ENCODE measurements at regions not wholly inside any gene's neighbourhood (a gene's known extent, or its start where the extent isn't known, plus 50 kb on each side); places are given as distances from the start of the nearest gene placed in this dataset.

- H3K27me3 Mint-ChIP-seq (ENCODE audit: low read depth): no peaks in the 10 kb centered on the region
- no peak overlapping the region for H3T11ph ChIP-seq (ENCODE audit: low read length)
- no peaks in the 10 kb centered on the region for H3K79me2 ChIP-seq (ENCODE audit: insufficient read depth, low read length)
- H3K27ac Mint-ChIP-seq: no peak overlapping the region; a peak in 1 of 7 replicates
- H4K8ac ChIP-seq (replicated peaks; ENCODE audit: insufficient read length, low read depth, low read length): no peak overlapping the region
- DNase-seq: no peak
- H3K56ac ChIP-seq (ENCODE audit: insufficient read length, low read depth, low read length): no peak overlapping the region
- H2BK12ac ChIP-seq (ENCODE audit: insufficient read length, low read depth, low read length): no peak overlapping the region
- H3K18ac ChIP-seq (ENCODE audit: insufficient read length, low read depth, low read length): no peak overlapping the region
- H3K4me3 Mint-ChIP-seq: no peak overlapping the region
- no peak overlapping the region for H3K9ac ChIP-seq (ENCODE audit: extremely low read depth, insufficient read length, low read length)
- H3K27me3 ChIP-seq (ENCODE audit: insufficient read depth, low read length): no peaks in the 10 kb centered on the region
- H2BK15ac ChIP-seq (ENCODE audit: low read depth, low read length): no peak overlapping the region
- peaks cover 6 to 13% of the 10 kb centered on the region in 2 experiments for H3K9me3 Mint-ChIP-seq
- H3K79me1 ChIP-seq (ENCODE audit: insufficient read depth, low read depth, low read length, poor library complexity, severe bottlenecking): no peaks in the 10 kb centered on the region
- H2AFZ ChIP-seq (ENCODE audit: low read length): no peak overlapping the region
- no peak overlapping the region for H3K4me2 ChIP-seq (ENCODE audit: insufficient read depth, insufficient read length, low read length)
- no peaks in the 10 kb centered on the region for H3K23me2 ChIP-seq (ENCODE audit: insufficient read length, low read depth, low read length, poor library complexity, severe bottlenecking)
- H3K36me3 Mint-ChIP-seq (ENCODE audit: insufficient read depth in 1 of 3, low read depth in 3 of 3): peaks cover 12 to 15% (median 14%) of the 10 kb centered on the region in 3 experiments
- H3K4me1 Mint-ChIP-seq: peaks cover 7% of the 10 kb centered on the region in 2 experiments
- H4K5ac ChIP-seq (ENCODE audit: insufficient read length, low read depth, low read length): no peak overlapping the region
- H3K23ac ChIP-seq (ENCODE audit: insufficient read length, low read depth, low read length): no peak overlapping the region
- no peak overlapping the region for H4K91ac ChIP-seq (ENCODE audit: insufficient read length, low read depth, low read length)
- no peaks in the 10 kb centered on the region for H3K4me1 ChIP-seq (ENCODE audit: insufficient read depth, low read length)
- no peak overlapping the region for H2BK20ac ChIP-seq (ENCODE audit: low read depth, low read length, poor library complexity, severe bottlenecking)
- no peak overlapping the region for H2BK5ac ChIP-seq (ENCODE audit: insufficient read length, low read length)
- no peaks in the 10 kb centered on the region for H3K9me3 ChIP-seq (ENCODE audit: control insufficient read depth, low read depth, low read length)
- no peak overlapping the region for H3K14ac ChIP-seq (ENCODE audit: insufficient read depth, low read length)
- H4K20me1 ChIP-seq (ENCODE audit: control insufficient read depth, insufficient read depth, insufficient read length): no peaks in the 10 kb centered on the region
- TF ChIP-seq CTCF (conservative IDR thresholded peaks at IDR 0.05): no peak
- H3K27ac ChIP-seq (ENCODE audit: insufficient read length, low read depth, low read length): no peak overlapping the region
- H2BK120ac ChIP-seq (ENCODE audit: low read depth, low read length, poor library complexity, severe bottlenecking): no peak overlapping the region
- H2AK5ac ChIP-seq (ENCODE audit: insufficient read length, low read length): no peak overlapping the region
- H3K4ac ChIP-seq (ENCODE audit: low read depth, low read length): no peak overlapping the region
- WGBS (ENCODE audit: extremely low coverage, insufficient read length, low lambda C conversion rate): no CpG with 5 or more reads among the region's 4 CpGs
These were observed 397.8 kb upstream of the CHST9 start for GRCh38 chr18:27582760-27583412.
